Caco-2 (cell line): ENCODE measurements at regions not wholly inside any gene's neighbourhood (a gene's known extent, or its start where the extent isn't known, plus 50 kb on each side); places are given as distances from the start of the nearest gene placed in this dataset.

ENCODE experiments used
- BruUV-seq: library from RNA; stranded (reverse); fragments of 400-500 nt; replicated peaks from 2 replicates; lab custom pipeline; 2021; lab: Mats Ljungman, UMichigan
- CTCF ChIA-PET: fragments of 300-600 bp; sonication (Branson Sonifier 250); formaldehyde crosslinking; loops from one replicate; lab custom pipeline; 2022; ENCODE audit warnings: antibody characterized with exemption; lab: Charles Lee
- POLR2A ChIA-PET: fragments of 300-600 bp; sonication (Branson Sonifier 250); formaldehyde crosslinking; loops from one replicate; lab custom pipeline; 2022; ENCODE audit warnings: antibody characterized with exemption; lab: Charles Lee
- DNase-seq, 2 experiments: peaks; one replicate each; pipeline versions ENCODE4 v3.0.0 to v3.0.0-alpha.2; 2020 to 2022
- H3K27me3 ChIP-seq: replicated peaks from 2 replicates; pipeline ENCODE4 v1.6.0; 2011; ENCODE audit warnings: low read length; ENCODE audit not compliant: control insufficient read depth, insufficient read depth
- H3K36me3 ChIP-seq: 2 replicates; pipeline ENCODE4 v1.5.1; 2011; ENCODE audit warnings: low read length; ENCODE audit not compliant: control insufficient read depth, insufficient read depth
- H3K4me1 ChIP-seq: fragments of 250-450 bp; sonication (Bioruptor Pico); 2 replicates; pipeline ENCODE4 v1.5.1; 2020; ENCODE audit warnings: mild to moderate bottlenecking
- H3K4me3 ChIP-seq: 2 replicates; pipeline ENCODE4 v1.5.1; 2011; ENCODE audit warnings: low read depth, mild to moderate bottlenecking, control low read depth, low read length
- H3K9me3 ChIP-seq: fragments of 250-450 bp; sonication (Bioruptor Pico); 2 replicates; pipeline ENCODE4 v1.5.1; 2020; ENCODE audit warnings: mild to moderate bottlenecking, moderate library complexity
- H3K27ac Mint-ChIP-seq: one replicate; pipeline ENCODE4 v1.8.0; 2022; ENCODE audit warnings: mixed read lengths; ENCODE audit not compliant: unreplicated experiment
- H3K27me3 Mint-ChIP-seq: one replicate; pipeline ENCODE4 v1.8.0; 2022; ENCODE audit warnings: mixed read lengths; ENCODE audit not compliant: insufficient read depth, unreplicated experiment
- H3K36me3 Mint-ChIP-seq: one replicate; pipeline ENCODE4 v1.8.0; 2022; ENCODE audit warnings: mild to moderate bottlenecking, mixed read lengths; ENCODE audit not compliant: insufficient read depth, unreplicated experiment
- H3K4me1 Mint-ChIP-seq: one replicate; pipeline ENCODE4 v1.8.0; 2022; ENCODE audit warnings: low read depth, mixed read lengths; ENCODE audit not compliant: unreplicated experiment
- H3K4me3 Mint-ChIP-seq: one replicate; pipeline ENCODE4 v1.8.0; 2022; ENCODE audit warnings: mild to moderate bottlenecking, moderate library complexity, mixed read lengths; ENCODE audit not compliant: unreplicated experiment
- H3K9me3 Mint-ChIP-seq: one replicate; pipeline ENCODE4 v1.8.0; 2022; ENCODE audit warnings: mixed read lengths; ENCODE audit not compliant: unreplicated experiment
- CTCF ChIP-seq, 2 experiments: fragments of 200-600 bp in 1 of 2; IDR thresholded peaks; 1 replicate in 1 of 2; 2 replicates in 1 of 2; pipeline versions ENCODE4 v1.5.1 to v1.8.0; 2011 to 2022; ENCODE audit warnings: antibody characterized with exemption in 1 of 2, control low read depth in 1 of 2, inconsistent platforms in 1 of 2, low read depth in 1 of 2, low read length in 1 of 2, mild to moderate bottlenecking in 1 of 2, moderate library complexity in 1 of 2; ENCODE audit not compliant: insufficient read depth in 1 of 2, severe bottlenecking in 1 of 2, unreplicated experiment in 1 of 2
- intact Hi-C: fragments of 100-400 bp; cut with micrococcal nuclease; formaldehyde crosslinking; loops from one replicate; pipeline ENCODE4 v1.10.0; 2022; ENCODE audit not compliant: unreplicated experiment

DNA sequence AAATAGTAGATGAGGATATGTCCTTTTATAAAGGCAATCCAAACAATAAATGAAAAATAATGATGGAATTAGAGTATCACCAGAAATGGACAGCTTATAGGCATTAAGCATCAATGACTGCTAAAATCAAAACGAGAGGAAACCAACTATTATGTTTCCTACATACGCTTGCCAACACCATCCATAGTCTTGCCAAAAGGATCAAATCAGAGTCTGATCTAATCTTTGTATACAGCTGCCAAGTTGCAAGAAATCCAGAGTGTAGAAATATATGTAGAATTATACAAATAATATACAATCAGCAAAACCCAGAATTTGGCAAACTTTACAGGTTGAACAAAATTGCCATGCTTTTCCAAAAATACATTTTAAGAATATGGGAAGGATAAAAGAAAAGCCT, 1661.6 kb downstream of the SLITRK1 start:
- no peak for TF ChIP-seq CTCF (IDR thresholded peaks at IDR 0.05; ENCODE audit: insufficient read depth in 1 of 2, low read depth in 1 of 2, low read length in 1 of 2, severe bottlenecking in 1 of 2, unreplicated experiment in 1 of 2)
- no TSS peak for BruUV-seq
- H3K27ac Mint-ChIP-seq = no peak overlapping the region
- no peaks in the 10 kb centered on the region for H3K9me3 Mint-ChIP-seq
- POLR2A ChIA-PET = no interaction called here
- no peaks in the 10 kb centered on the region for H3K36me3 Mint-ChIP-seq
- no peaks in the 10 kb centered on the region for H3K4me1 Mint-ChIP-seq
- Histone ChIP-seq H3K4me3 (no peak overlapping the region), H3K27me3 (no peaks in the 10 kb centered on the region), H3K36me3 (no peaks in the 10 kb centered on the region), H3K9me3 (no peaks in the 10 kb centered on the region), H3K4me1 (no peaks in the 10 kb centered on the region)
- CTCF ChIA-PET = no interaction called here
- no peak for DNase-seq
- intact Hi-C loops = no loop called here
- no peaks in the 10 kb centered on the region for H3K27me3 Mint-ChIP-seq
- no peak overlapping the region for H3K4me3 Mint-ChIP-seq

DNA sequence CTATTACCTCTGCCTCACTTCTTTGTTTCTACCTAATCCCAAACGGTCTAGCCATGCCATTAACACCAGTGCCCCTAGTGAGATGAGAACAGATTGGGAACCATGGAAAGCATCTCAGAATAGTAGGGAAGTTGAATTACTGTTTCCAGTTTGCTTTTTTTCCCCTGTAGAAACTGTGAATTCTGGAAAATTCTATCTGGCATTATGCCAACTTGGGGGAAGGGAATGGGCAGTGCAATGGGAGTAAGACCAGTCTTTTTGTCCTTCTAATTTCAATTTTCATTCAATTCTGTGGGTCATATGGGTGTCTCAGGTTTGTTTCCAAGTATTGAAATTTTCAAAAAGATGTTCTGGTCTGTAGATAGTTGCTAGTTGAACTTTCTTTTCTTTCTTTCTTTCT, 1666.1 kb downstream of the SLITRK1 start:
- intact Hi-C loops = no loop called here
- BruUV-seq = no TSS peak
- no peaks in the 10 kb centered on the region for H3K36me3 Mint-ChIP-seq
- TF ChIP-seq CTCF (IDR thresholded peaks at IDR 0.05; ENCODE audit: insufficient read depth in 1 of 2, low read depth in 1 of 2, low read length in 1 of 2, severe bottlenecking in 1 of 2, unreplicated experiment in 1 of 2) = no peak
- CTCF ChIA-PET = no interaction called here
- H3K9me3 ChIP-seq = 0 out of 2 replicates have a peak, but pooled peaks cover 4% of the 10 kb centered on the region
- H3K4me3 Mint-ChIP-seq = no peak overlapping the region
- no peaks in the 10 kb centered on the region for H3K27me3 Mint-ChIP-seq
- H3K4me1 ChIP-seq = no peaks in the 10 kb centered on the region
- no peaks in the 10 kb centered on the region for H3K36me3 ChIP-seq
- POLR2A ChIA-PET = no interaction called here
- no peak overlapping the region for H3K27ac Mint-ChIP-seq
- no peak for DNase-seq
- H3K27me3 ChIP-seq = no peaks in the 10 kb centered on the region
- peaks cover 13% of the 10 kb centered on the region for H3K9me3 Mint-ChIP-seq
- H3K4me3 ChIP-seq = no peak overlapping the region
- H3K4me1 Mint-ChIP-seq = no peaks in the 10 kb centered on the region

DNA sequence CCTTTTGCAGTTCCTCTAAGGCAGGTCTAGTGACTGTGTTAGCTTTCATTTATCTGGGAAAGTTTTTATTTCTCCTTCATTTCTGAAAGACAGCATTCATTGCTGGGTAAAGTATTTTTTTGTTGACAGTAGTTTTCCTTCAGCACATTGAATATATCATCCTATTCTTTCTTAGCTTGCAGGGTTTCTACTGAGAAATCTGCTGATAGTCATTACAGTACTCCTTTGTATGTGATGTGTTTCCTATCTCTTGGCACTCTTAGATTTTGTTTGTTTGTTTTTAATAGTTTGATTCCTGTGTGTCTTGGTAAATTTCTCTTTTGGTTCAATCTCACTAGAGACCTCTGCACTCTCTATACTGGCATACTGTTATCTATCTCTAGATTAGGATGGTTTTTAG, 1667.9 kb downstream of the SLITRK1 start:
- no peak for TF ChIP-seq CTCF (IDR thresholded peaks at IDR 0.05; ENCODE audit: insufficient read depth in 1 of 2, low read depth in 1 of 2, low read length in 1 of 2, severe bottlenecking in 1 of 2, unreplicated experiment in 1 of 2)
- POLR2A ChIA-PET = no interaction called here
- Histone ChIP-seq H3K36me3 (no peaks in the 10 kb centered on the region), H3K9me3 (0 out of 2 replicates have a peak, but pooled peaks cover 4% of the 10 kb centered on the region), H3K4me3 (no peak overlapping the region), H3K4me1 (no peaks in the 10 kb centered on the region), H3K27me3 (no peaks in the 10 kb centered on the region)
- Mint-ChIP-seq H3K27ac (no peak overlapping the region), H3K4me3 (no peak overlapping the region), H3K36me3 (no peaks in the 10 kb centered on the region), H3K9me3 (peaks cover 13% of the 10 kb centered on the region), H3K27me3 (no peaks in the 10 kb centered on the region), H3K4me1 (no peaks in the 10 kb centered on the region)
- intact Hi-C loops = no loop called here
- no peak for DNase-seq
- no TSS peak for BruUV-seq
- CTCF ChIA-PET = no interaction called here
